ENCODE measurements at regions not wholly inside any gene's neighbourhood (a gene's known extent, or its start where the extent isn't known, plus 50 kb on each side); places are given as distances from the start of the nearest gene placed in this dataset.

GRCh38 chr2:223117533-223117932 lies 65.5 kb downstream of the KCNE4 start:
- intact Hi-C loops (cut with DNase I; ENCODE audit: low total_unique reads): no loop called here
- whole genome bisulfite sequencing, 2 donors: 71 to 77% methylated on average over 4 of the region's 4 CpGs
- H3K4me3 ChIP-seq (ENCODE audit: low read depth, poor library complexity, severe bottlenecking): no peak overlapping the region
- no peak for TF ChIP-seq POLR2A (IDR thresholded peaks at IDR 0.05)
- TF ChIP-seq CTCF (IDR thresholded peaks at IDR 0.05): no peak
- no peak for DNase-seq (ENCODE audit: low spot score in 2 of 2)

GRCh38 chr2:223121283-223121682 lies 69.3 kb downstream of the KCNE4 start:
- no peak for DNase-seq (ENCODE audit: low spot score in 2 of 2)
- H3K4me3 ChIP-seq (ENCODE audit: low read depth, poor library complexity, severe bottlenecking): no peak overlapping the region
- intact Hi-C loops (cut with DNase I; ENCODE audit: low total_unique reads): no loop called here
- 78 to 85% methylated on average over 1 of the region's 1 CpG for WGBS, 2 donors
- TF ChIP-seq POLR2A (IDR thresholded peaks at IDR 0.05) (no peak), CTCF (IDR thresholded peaks at IDR 0.05) (no peak)

- WGBS, 2 donors: 14 to 15% methylated on average over 4 of the region's 4 CpGs
- intact Hi-C loops (cut with DNase I; ENCODE audit: low total_unique reads): no loop called here
- no peak overlapping the region for H3K4me3 ChIP-seq (ENCODE audit: low read depth, poor library complexity, severe bottlenecking)
- DNase-seq (ENCODE audit: low spot score in 2 of 2): peak in 1 of 2 donors; percentile 62
- TF ChIP-seq POLR2A (IDR thresholded peaks at IDR 0.05): no peak
- no peak for TF ChIP-seq CTCF (IDR thresholded peaks at IDR 0.05)
Observed at GRCh38 chr2:223122781-223123180, 70.8 kb downstream of the KCNE4 start.

- TF ChIP-seq POLR2A (IDR thresholded peaks at IDR 0.05) (no peak), CTCF (IDR thresholded peaks at IDR 0.05) (no peak)
- 51 to 53% methylated on average over 6 of the region's 6 CpGs for WGBS, 2 donors
- intact Hi-C loops (cut with DNase I; ENCODE audit: low total_unique reads): no loop called here
- no peak for DNase-seq (ENCODE audit: low spot score in 2 of 2)
- H3K4me3 ChIP-seq (ENCODE audit: low read depth, poor library complexity, severe bottlenecking): no peak overlapping the region
Observed at GRCh38 chr2:223123855-223124610, 72.0 kb downstream of the KCNE4 start.

GRCh38 chr2:223141606-223142005 lies 89.6 kb downstream of the KCNE4 start:
- no peak for TF ChIP-seq POLR2A (IDR thresholded peaks at IDR 0.05)
- 68 to 74% methylated on average over 4 of the region's 4 CpGs for WGBS, 2 donors
- H3K4me3 ChIP-seq (ENCODE audit: low read depth, poor library complexity, severe bottlenecking): no peak overlapping the region
- intact Hi-C loops (cut with DNase I; ENCODE audit: low total_unique reads): no loop called here
- no peak for DNase-seq (ENCODE audit: low spot score in 2 of 2)

- DNase-seq (ENCODE audit: low spot score in 2 of 2): no peak
- no peak for TF ChIP-seq CTCF (IDR thresholded peaks at IDR 0.05)
- TF ChIP-seq POLR2A (IDR thresholded peaks at IDR 0.05): no peak
- H3K4me3 ChIP-seq (ENCODE audit: low read depth, poor library complexity, severe bottlenecking): no peak overlapping the region
- WGBS, 2 donors: 76 to 83% methylated on average over 7 of the region's 7 CpGs
- intact Hi-C loops (cut with DNase I; ENCODE audit: low total_unique reads): no loop called here
Observed at GRCh38 chr2:223142118-223142517, 90.1 kb downstream of the KCNE4 start.
